ENCODE measurements at regions not wholly inside any gene's neighbourhood (a gene's known extent, or its start where the extent isn't known, plus 50 kb on each side); places are given as distances from the start of the nearest gene placed in this dataset.
"Not testable (repeated sequence)": the region's sequence is repeated elsewhere in the genome, so short reads cannot be mapped to it uniquely, and the experiment has no call there.

DNA sequence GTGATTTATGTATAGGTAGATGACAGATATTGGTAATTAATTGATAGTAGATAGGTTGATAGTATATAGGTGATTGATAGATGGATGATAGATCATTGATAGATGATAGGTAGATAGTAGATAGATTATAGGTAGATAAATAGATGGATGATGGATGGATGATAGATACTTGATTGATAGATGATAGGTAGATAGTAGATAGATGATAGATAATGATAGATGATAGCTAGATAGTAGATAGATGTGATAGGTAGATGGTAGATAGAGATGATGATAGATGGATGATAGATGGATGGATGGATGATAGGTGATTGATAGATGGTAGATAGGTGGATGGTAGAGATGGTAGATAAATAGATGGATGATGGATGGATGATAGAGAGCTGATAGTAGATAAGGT, 62.0 kb upstream of the SAMD11 start (continued):
- TF ChIP-seq GABPA (IDR thresholded peaks at IDR 0.05; ENCODE audit: low read depth), result no peak
- no peak for TF ChIP-seq FOSL2 (IDR thresholded peaks at IDR 0.05; ENCODE audit: borderline replicate concordance, low read depth)

DNA sequence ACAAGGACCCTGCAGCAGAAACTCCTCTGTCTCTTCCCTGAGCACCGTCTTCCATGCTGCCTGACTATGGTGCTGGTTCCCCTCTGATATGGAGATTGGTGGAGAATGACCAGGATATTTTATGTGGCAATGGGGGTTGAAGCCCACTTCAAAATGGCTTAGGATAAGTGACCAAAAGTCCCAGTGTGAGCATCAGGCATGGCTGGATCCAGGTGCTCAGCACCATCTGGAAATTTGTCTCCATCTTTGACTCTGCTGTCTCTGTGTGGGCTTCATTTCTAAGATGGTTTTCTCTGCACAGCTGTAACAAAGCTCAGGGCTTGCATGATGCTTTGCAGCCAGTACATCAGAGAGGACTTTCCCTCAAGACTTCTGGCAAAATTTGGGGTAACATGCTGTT, 61.1 kb upstream of the SAMD11 start:
- H3K27ac ChIP-seq (ENCODE audit: low read depth in 2 of 2, low read length in 1 of 2); H3K79me2 ChIP-seq (ENCODE audit: insufficient read depth); H4K20me1 ChIP-seq (ENCODE audit: insufficient read depth); H3K9ac ChIP-seq; H3K36me3 ChIP-seq (replicated peaks in 1 of 2; ENCODE audit: control insufficient read depth in 1 of 2, insufficient read depth in 2 of 2, low read length in 1 of 2); H3K4me3 ChIP-seq (ENCODE audit: low read depth in 2 of 2, low read length in 1 of 2); H3K9me3 ChIP-seq; CTCF ChIA-PET; DNase-seq; H3K27me3 ChIP-seq (ENCODE audit: insufficient read depth); H3K4me2 ChIP-seq; H2AFZ ChIP-seq (ENCODE audit: low read depth); H3K4me1 ChIP-seq (ENCODE audit: control insufficient read depth in 1 of 2, insufficient read depth in 2 of 2, low read depth in 1 of 2, low read length in 1 of 2); POLR2A ChIA-PET; H3F3A ChIP-seq (replicated peaks; ENCODE audit: insufficient read depth); H3K9me2 ChIP-seq: not testable (repeated sequence)
- WGBS (ENCODE audit: low lambda C conversion rate), result 0% methylated on average over 1 of the region's 1 CpG

DNA sequence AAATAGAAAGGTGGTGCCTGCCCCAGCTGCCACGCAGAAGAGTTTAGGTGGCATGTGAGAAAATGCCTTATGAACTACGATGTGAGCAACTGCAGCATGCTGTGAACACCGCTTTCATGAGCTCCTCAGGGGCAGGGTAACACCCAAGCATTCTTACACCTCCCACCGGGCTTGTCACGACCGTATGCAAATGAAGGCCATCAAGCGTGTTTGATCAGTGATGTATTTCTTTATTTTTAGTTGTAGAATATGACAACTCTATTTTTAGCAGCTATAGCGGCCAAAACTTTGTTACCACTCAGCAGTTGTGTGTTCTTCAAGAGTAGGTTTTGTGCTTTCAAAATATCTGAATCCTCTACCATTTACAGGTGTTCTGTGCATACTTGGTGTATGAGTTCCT, 58.1 kb upstream of the SAMD11 start:
- H3K9me2 ChIP-seq; DNase-seq; H3K4me3 ChIP-seq (ENCODE audit: low read depth in 2 of 2, low read length in 1 of 2); POLR2A ChIA-PET; H3K9me3 ChIP-seq; H3K36me3 ChIP-seq (replicated peaks in 1 of 2; ENCODE audit: control insufficient read depth in 1 of 2, insufficient read depth in 2 of 2, low read length in 1 of 2); H2AFZ ChIP-seq (ENCODE audit: low read depth); H3K27me3 ChIP-seq (ENCODE audit: insufficient read depth); H3F3A ChIP-seq (replicated peaks; ENCODE audit: insufficient read depth); H4K20me1 ChIP-seq (ENCODE audit: insufficient read depth); H3K4me1 ChIP-seq (ENCODE audit: control insufficient read depth in 1 of 2, insufficient read depth in 2 of 2, low read depth in 1 of 2, low read length in 1 of 2); H3K79me2 ChIP-seq (ENCODE audit: insufficient read depth); CTCF ChIA-PET; H3K9ac ChIP-seq; H3K4me2 ChIP-seq; H3K27ac ChIP-seq (ENCODE audit: low read depth in 2 of 2, low read length in 1 of 2): not testable (repeated sequence)
- WGBS (ENCODE audit: low lambda C conversion rate), result 72% methylated on average over 8 of the region's 8 CpGs

DNA sequence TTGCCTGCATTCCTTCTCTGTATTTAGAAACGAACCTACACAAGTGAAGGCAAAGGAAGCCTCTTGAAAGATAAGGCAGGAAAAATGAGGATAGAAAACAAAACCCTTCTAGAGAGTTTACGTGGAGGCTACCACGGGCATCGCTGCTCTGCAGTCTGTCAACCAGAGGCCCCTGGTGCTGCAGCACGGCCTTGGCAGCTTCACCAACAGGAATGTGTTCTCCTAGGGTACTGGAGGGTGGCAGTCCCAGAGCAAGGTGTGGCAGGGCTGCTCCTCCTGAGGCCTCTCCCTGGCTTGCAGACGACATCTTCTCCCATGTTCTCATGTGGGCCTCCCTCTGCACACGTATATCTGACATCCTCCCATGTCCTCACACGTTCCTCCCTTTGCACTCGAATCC, 57.6 kb upstream of the SAMD11 start:
- ChIA-PET POLR2A (no interaction called here), CTCF (no interaction called here)
- 54% methylated on average over 9 of the region's 9 CpGs for WGBS (ENCODE audit: low lambda C conversion rate)
- Histone ChIP-seq H3K27ac (ENCODE audit: low read depth in 2 of 2, low read length in 1 of 2) (no peak overlapping the region), H3K4me1 (ENCODE audit: control insufficient read depth in 1 of 2, insufficient read depth in 2 of 2, low read depth in 1 of 2, low read length in 1 of 2) (no peaks in the 10 kb centered on the region; a peak in 1 of 4 replicates), H3K9me2 (no peaks in the 10 kb centered on the region), H3K4me2 (no peak overlapping the region), H3K27me3 (ENCODE audit: insufficient read depth) (no peaks in the 10 kb centered on the region; the same call in 1 of the 2 replicates), H3K4me3 (ENCODE audit: low read depth in 2 of 2, low read length in 1 of 2) (no peak overlapping the region), H3K9me3 (no peaks in the 10 kb centered on the region), H3K9ac (no peak overlapping the region), H3K79me2 (ENCODE audit: insufficient read depth) (no peaks in the 10 kb centered on the region), H3F3A (replicated peaks; ENCODE audit: insufficient read depth) (no peaks in the 10 kb centered on the region), H4K20me1 (ENCODE audit: insufficient read depth) (no peaks in the 10 kb centered on the region), H2AFZ (ENCODE audit: low read depth) (no peak overlapping the region), H3K36me3 (replicated peaks in 1 of 2; ENCODE audit: control insufficient read depth in 1 of 2, insufficient read depth in 2 of 2, low read length in 1 of 2) (no peaks in the 10 kb centered on the region)
- TF ChIP-seq FOSL2 (IDR thresholded peaks at IDR 0.05; ENCODE audit: borderline replicate concordance, low read depth) (no peak), FOXJ3 (CRISPR knock-in tag; IDR thresholded peaks at IDR 0.05) (no peak), RAD21 (IDR thresholded peaks at IDR 0.05; ENCODE audit: low read length) (no peak)
- TF ChIP-seq, protein P1, sequence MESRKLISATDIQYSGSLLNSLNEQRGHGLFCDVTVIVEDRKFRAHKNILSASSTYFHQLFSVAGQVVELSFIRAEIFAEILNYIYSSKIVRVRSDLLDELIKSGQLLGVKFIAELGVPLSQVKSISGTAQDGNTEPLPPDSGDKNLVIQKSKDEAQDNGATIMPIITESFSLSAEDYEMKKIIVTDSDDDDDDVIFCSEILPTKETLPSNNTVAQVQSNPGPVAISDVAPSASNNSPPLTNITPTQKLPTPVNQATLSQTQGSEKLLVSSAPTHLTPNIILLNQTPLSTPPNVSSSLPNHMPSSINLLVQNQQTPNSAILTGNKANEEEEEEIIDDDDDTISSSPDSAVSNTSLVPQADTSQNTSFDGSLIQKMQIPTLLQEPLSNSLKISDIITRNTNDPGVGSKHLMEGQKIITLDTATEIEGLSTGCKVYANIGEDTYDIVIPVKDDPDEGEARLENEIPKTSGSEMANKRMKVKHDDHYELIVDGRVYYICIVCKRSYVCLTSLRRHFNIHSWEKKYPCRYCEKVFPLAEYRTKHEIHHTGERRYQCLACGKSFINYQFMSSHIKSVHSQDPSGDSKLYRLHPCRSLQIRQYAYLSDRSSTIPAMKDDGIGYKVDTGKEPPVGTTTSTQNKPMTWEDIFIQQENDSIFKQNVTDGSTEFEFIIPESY (IDR thresholded peaks at IDR 0.05; ENCODE audit: borderline replicate concordance, low read depth), result no peak
- TF ChIP-seq, protein P2, sequence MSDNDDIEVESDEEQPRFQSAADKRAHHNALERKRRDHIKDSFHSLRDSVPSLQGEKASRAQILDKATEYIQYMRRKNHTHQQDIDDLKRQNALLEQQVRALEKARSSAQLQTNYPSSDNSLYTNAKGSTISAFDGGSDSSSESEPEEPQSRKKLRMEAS (IDR thresholded peaks at IDR 0.05; ENCODE audit: low read depth), result no peak
- no peak for DNase-seq

DNA sequence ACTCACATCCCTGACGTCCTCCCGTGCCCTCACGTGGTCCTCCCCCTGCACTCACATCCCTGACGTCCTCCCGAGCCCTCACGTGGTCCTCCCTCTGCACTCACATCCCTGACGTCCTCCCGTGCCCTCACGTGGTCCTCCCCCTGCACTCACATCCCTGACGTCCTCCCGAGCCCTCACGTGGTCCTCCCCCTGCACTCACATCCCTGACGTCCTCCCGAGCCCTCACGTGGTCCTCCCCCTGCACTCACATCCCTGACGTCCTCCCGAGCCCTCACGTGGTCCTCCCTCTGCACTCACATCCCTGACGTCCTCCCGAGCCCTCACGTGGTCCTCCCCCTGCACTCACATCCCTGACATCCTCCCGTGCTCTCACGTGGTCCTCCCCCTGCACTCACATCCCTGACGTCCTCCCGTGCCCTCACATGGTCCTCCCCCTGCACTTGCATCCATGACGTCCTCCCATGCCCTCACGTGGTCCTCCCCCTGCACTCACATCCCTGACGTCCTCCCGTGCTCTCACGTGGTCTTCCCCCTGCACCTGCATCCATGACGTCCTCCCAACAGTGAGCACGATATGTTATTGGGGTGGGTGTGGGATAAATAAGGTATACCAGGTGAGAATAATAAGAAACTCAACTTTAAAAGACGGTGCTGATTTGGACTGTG, 57.0 kb upstream of the SAMD11 start:
- H3K27me3 ChIP-seq (ENCODE audit: insufficient read depth), result not testable (repeated sequence)

DNA sequence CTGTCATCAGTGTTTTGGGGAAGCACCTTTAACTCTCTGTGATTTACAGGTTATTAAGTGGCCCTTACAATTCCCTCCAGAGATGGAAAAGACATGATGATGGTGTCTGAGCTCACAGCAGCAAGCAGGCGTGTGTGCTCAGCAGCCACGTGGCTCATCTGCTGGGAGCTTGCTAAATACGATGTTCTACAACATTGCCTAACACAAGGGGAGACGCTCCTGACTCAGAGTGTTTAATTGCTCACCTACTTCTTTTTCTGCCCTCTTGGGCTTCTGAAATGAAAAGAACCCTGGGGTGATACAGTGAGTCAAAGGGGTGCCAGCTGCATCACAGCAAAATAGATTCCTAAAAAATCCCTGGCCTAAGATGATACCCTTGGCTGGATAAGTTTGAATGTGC, 56.2 kb upstream of the SAMD11 start:
- CTCF ChIA-PET; H3K27ac ChIP-seq (ENCODE audit: low read depth in 2 of 2, low read length in 1 of 2); H3K36me3 ChIP-seq (replicated peaks in 1 of 2; ENCODE audit: control insufficient read depth in 1 of 2, insufficient read depth in 2 of 2, low read length in 1 of 2); H3K4me2 ChIP-seq; H3K79me2 ChIP-seq (ENCODE audit: insufficient read depth); H4K20me1 ChIP-seq (ENCODE audit: insufficient read depth); H3K4me3 ChIP-seq (ENCODE audit: low read depth in 2 of 2, low read length in 1 of 2); H3K9me3 ChIP-seq; DNase-seq; H3K4me1 ChIP-seq (ENCODE audit: control insufficient read depth in 1 of 2, insufficient read depth in 2 of 2, low read depth in 1 of 2, low read length in 1 of 2); POLR2A ChIA-PET; H3K9me2 ChIP-seq; H3F3A ChIP-seq (replicated peaks; ENCODE audit: insufficient read depth); H3K9ac ChIP-seq; H3K27me3 ChIP-seq (ENCODE audit: insufficient read depth); H2AFZ ChIP-seq (ENCODE audit: low read depth): not testable (repeated sequence)
- WGBS (ENCODE audit: low lambda C conversion rate), result 55% methylated on average over 4 of the region's 4 CpGs

More for the DNA sequence above, 57.0 kb upstream of the SAMD11 start:
- H3K9me3 ChIP-seq; POLR2A ChIA-PET; H3K4me3 ChIP-seq (ENCODE audit: low read depth in 2 of 2, low read length in 1 of 2); H4K20me1 ChIP-seq (ENCODE audit: insufficient read depth); H3K9me2 ChIP-seq; H2AFZ ChIP-seq (ENCODE audit: low read depth); H3K9ac ChIP-seq; H3K36me3 ChIP-seq (replicated peaks in 1 of 2; ENCODE audit: control insufficient read depth in 1 of 2, insufficient read depth in 2 of 2, low read length in 1 of 2); CTCF ChIA-PET; H3F3A ChIP-seq (replicated peaks; ENCODE audit: insufficient read depth); H3K4me2 ChIP-seq; H3K79me2 ChIP-seq (ENCODE audit: insufficient read depth); DNase-seq; H3K27ac ChIP-seq (ENCODE audit: low read depth in 2 of 2, low read length in 1 of 2); H3K4me1 ChIP-seq (ENCODE audit: control insufficient read depth in 1 of 2, insufficient read depth in 2 of 2, low read depth in 1 of 2, low read length in 1 of 2): not testable (repeated sequence)
- 11% methylated on average over 29 of the region's 33 CpGs for WGBS (ENCODE audit: low lambda C conversion rate)

Data from SK-N-SH (cell line).